GDM1 (cell line): ENCODE measurements at regions not wholly inside any gene's neighbourhood (a gene's known extent, or its start where the extent isn't known, plus 50 kb on each side); places are given as distances from the start of the nearest gene placed in this dataset.
"Not testable (repeated sequence)": the region's sequence is repeated elsewhere in the genome, so short reads cannot be mapped to it uniquely, and the experiment has no call there.

ENCODE experiments used
- DNase-seq: peaks from one replicate; lab custom pipeline; 2025; lab: John Stamatoyannopoulos, UW

- DNase-seq, result no peak
Measured at GRCh38 chr17:73895157-73895556, 250.9 kb upstream of the SDK2 start.

- DNase-seq, result no peak
Measured at GRCh38 chr17:73896966-73897365, 252.7 kb upstream of the SDK2 start.

- no peak for DNase-seq
Measured at GRCh38 chr17:73899839-73900238, 255.6 kb upstream of the SDK2 start.

GRCh38 chr17:73900516-73900915 lies 256.3 kb upstream of the SDK2 start:
- no peak for DNase-seq

GRCh38 chr17:73901249-73901648 lies 257.0 kb upstream of the SDK2 start:
- DNase-seq, result no peak

GRCh38 chr17:73901661-73902415 lies 257.6 kb upstream of the SDK2 start:
- no peak for DNase-seq

- no peak for DNase-seq
Measured at GRCh38 chr17:73902416-73903181, 258.4 kb upstream of the SDK2 start.

- no peak for DNase-seq
Measured at GRCh38 chr17:73906896-73907870, 262.9 kb upstream of the SDK2 start.

- no peak for DNase-seq
Measured at GRCh38 chr17:73909186-73909585, 264.9 kb upstream of the SDK2 start.

GRCh38 chr17:73910206-73910605 lies 266.0 kb upstream of the SDK2 start:
- DNase-seq, result no peak

GRCh38 chr17:73910821-73911515 lies 266.7 kb upstream of the SDK2 start:
- no peak for DNase-seq

GRCh38 chr17:73911726-73912372 lies 267.6 kb upstream of the SDK2 start:
- DNase-seq, result no peak

GRCh38 chr17:73912373-73912746 lies 268.1 kb upstream of the SDK2 start:
- DNase-seq, result no peak

GRCh38 chr17:73914536-73915274 lies 270.5 kb upstream of the SDK2 start:
- no peak for DNase-seq

GRCh38 chr17:73919033-73919432 lies 274.8 kb upstream of the SDK2 start:
- not testable (repeated sequence) for DNase-seq

GRCh38 chr17:73921306-73921705 lies 277.1 kb upstream of the SDK2 start:
- DNase-seq, result no peak

GRCh38 chr17:73924114-73924908 lies 279.2 kb upstream of the RPL38 start:
- DNase-seq, result no peak

- no peak for DNase-seq
Measured at GRCh38 chr17:73924909-73925186, 278.6 kb upstream of the RPL38 start.

GRCh38 chr17:73929860-73930430 lies 273.5 kb upstream of the RPL38 start:
- no peak for DNase-seq
